Natural killer cell (primary cell): ENCODE measurements at regions not wholly inside any gene's neighbourhood (a gene's known extent, or its start where the extent isn't known, plus 50 kb on each side); places are given as distances from the start of the nearest gene placed in this dataset.

Source experiments
- ATAC-seq, 3 donors: fragments of 150-1000 bp in 2 of 3; fragments of 200-7000 bp in 1 of 3; cut with Tn5 transposase; 1 replicate in 1 of 3; 2 replicates in 2 of 3; pipeline ENCODE4 v1.10.0; 2021; ENCODE audit warnings: mild to moderate bottlenecking in 2 of 3, moderate library complexity in 2 of 3
- DNase-seq, 2 donors: peaks; one replicate each; pipeline versions ENCODE4 v3.0.0 to v3.0.0-alpha.2; 2013 to 2021; ENCODE audit warnings: mixed read lengths in 1 of 2
- H3K27ac ChIP-seq: one replicate; pipeline ENCODE4 v1.5.1; 2013; ENCODE audit warnings: mild to moderate bottlenecking, low read length
- H3K27me3 ChIP-seq: one replicate; pipeline ENCODE4 v1.6.1; 2013; ENCODE audit warnings: low read length; ENCODE audit not compliant: control insufficient read depth, insufficient read depth
- H3K36me3 ChIP-seq: one replicate; pipeline ENCODE4 v1.6.1; 2013; ENCODE audit warnings: low read length; ENCODE audit not compliant: control insufficient read depth, insufficient read depth
- H3K4me1 ChIP-seq: one replicate; pipeline ENCODE4 v1.6.1; 2013; ENCODE audit warnings: low read length; ENCODE audit not compliant: control insufficient read depth, insufficient read depth
- H3K4me3 ChIP-seq: one replicate; pipeline ENCODE4 v1.5.1; 2013; ENCODE audit warnings: low read length
- H3K9me3 ChIP-seq: one replicate; pipeline ENCODE4 v1.6.1; 2013; ENCODE audit warnings: low read length; ENCODE audit not compliant: control insufficient read depth, insufficient read depth
- H3K27ac Mint-ChIP-seq, 2 donors: one replicate each; pipeline ENCODE4 v1.8.0; 2022; ENCODE audit warnings: mild to moderate bottlenecking in 2 of 2, mixed read lengths in 2 of 2, moderate library complexity in 1 of 2
- H3K27me3 Mint-ChIP-seq, 2 donors: one replicate each; pipeline ENCODE4 v1.8.0; 2022; ENCODE audit warnings: low read depth in 2 of 2, mixed read lengths in 2 of 2
- H3K36me3 Mint-ChIP-seq: one replicate; pipeline ENCODE4 v1.8.0; 2022; ENCODE audit warnings: mixed read lengths
- H3K4me1 Mint-ChIP-seq, 2 donors: one replicate each; pipeline ENCODE4 v1.8.0; 2022; ENCODE audit warnings: mixed read lengths in 2 of 2
- H3K4me3 Mint-ChIP-seq: one replicate; pipeline ENCODE4 v1.8.0; 2022; ENCODE audit warnings: mild to moderate bottlenecking, moderate library complexity, mixed read lengths
- H3K9me3 Mint-ChIP-seq, 2 donors: one replicate each; pipeline ENCODE4 v1.8.0; 2022; ENCODE audit warnings: mixed read lengths in 2 of 2
- WGBS: methylation state at CpG from one replicate; pipeline ENCODE4 v1.1.7; 2013; ENCODE audit warnings: missing lambda C conversion rate; ENCODE audit not compliant: insufficient coverage; 5-methylcytosine and 5-hydroxymethylcytosine counted together
- intact Hi-C: fragments of 100-400 bp; cut with micrococcal nuclease; formaldehyde crosslinking; loops from one replicate; pipeline ENCODE4 v1.14.2; 2022
- TF ChIP-seq, protein P1 (sequence below): fragments of 200-600 bp; IDR thresholded peaks from one replicate; pipeline ENCODE4 v1.8.0; 2022; ENCODE audit warnings: antibody characterized with exemption

DNA sequence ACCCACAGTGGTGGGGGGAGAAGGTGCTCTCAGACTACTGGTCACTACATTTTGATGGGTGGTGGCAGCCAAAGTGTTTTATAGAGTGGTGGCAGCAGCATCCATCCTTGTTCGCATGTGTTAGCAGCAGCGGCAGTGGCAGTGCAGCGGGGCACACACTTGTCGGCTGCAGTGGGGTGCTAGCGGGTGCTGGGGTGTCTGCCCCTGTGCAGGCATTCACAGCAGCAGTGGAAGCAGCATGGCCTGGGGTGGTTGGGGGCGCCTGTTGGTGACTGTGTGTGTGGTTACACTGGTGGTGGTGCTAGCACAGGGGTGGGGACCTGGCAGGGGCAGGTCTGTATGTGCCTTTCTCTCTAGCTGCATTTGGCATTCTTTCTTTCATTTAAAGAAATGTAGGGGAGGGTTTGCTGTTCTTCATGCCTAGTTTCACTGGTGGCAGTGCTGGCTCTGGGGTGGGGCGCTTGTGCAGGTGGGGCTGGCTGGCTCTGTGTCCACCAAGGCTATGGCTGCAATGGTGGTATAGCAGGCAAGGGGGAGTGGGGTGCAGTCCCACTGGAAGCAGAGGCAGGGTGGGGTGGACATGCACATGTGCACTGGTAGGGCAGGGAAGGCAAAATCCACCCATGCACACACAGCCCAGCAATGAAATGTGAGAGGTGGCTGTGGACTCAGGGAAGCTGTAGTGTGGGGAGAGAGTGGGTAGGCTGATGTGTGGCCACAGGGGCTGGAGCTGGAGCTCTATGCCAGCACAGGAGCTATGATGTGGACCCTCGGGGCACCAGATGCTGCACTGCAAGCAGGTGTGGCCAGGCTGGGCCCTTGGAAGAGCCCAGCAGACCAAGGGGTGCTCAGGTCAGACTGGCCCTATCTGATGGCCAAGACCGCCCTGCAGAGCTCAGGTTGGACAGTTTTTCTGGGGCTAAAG lies 173.3 kb downstream of the PRDM13 start:
- Histone ChIP-seq H3K27ac (no peak overlapping the region), H3K36me3 (no peaks in the 10 kb centered on the region), H3K4me3 (no peak overlapping the region), H3K27me3 (no peaks in the 10 kb centered on the region), H3K9me3 (no peaks in the 10 kb centered on the region), H3K4me1 (no peaks in the 10 kb centered on the region)
- DNase-seq (no peak), ATAC-seq (no peak)
- TF ChIP-seq, protein P1, sequence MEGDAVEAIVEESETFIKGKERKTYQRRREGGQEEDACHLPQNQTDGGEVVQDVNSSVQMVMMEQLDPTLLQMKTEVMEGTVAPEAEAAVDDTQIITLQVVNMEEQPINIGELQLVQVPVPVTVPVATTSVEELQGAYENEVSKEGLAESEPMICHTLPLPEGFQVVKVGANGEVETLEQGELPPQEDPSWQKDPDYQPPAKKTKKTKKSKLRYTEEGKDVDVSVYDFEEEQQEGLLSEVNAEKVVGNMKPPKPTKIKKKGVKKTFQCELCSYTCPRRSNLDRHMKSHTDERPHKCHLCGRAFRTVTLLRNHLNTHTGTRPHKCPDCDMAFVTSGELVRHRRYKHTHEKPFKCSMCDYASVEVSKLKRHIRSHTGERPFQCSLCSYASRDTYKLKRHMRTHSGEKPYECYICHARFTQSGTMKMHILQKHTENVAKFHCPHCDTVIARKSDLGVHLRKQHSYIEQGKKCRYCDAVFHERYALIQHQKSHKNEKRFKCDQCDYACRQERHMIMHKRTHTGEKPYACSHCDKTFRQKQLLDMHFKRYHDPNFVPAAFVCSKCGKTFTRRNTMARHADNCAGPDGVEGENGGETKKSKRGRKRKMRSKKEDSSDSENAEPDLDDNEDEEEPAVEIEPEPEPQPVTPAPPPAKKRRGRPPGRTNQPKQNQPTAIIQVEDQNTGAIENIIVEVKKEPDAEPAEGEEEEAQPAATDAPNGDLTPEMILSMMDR = no peak
- WGBS = 91% methylated on average over 9 of the region's 9 CpGs
- no peaks in the 10 kb centered on the region for H3K9me3 Mint-ChIP-seq
- H3K27ac Mint-ChIP-seq = no peak overlapping the region
- H3K36me3 Mint-ChIP-seq = no peaks in the 10 kb centered on the region
- no peak overlapping the region for H3K4me3 Mint-ChIP-seq
- peaks cover 7 to 56% of the 10 kb centered on the region in 2 donors for H3K27me3 Mint-ChIP-seq
- no peaks in the 10 kb centered on the region for H3K4me1 Mint-ChIP-seq
- intact Hi-C loops = no loop called here

DNA sequence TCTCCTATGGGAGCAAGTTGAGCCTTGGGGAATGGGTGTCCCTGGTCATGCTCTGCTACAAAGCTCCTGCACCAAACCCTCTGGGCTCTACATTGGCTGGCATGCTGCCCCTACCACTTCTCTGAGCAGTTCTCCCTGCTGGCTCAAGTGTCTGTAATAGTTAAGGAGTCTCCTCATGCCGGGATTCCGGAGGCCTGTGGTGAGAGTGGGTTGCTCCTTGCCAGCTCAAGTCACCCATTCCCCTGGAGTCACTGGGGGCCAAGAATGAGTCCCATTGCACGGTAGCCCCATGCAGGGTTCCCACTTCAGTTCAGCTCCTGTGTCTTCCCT lies 173.9 kb downstream of the PRDM13 start:
- WGBS = 90% methylated on average over 3 of the region's 3 CpGs
- intact Hi-C loops = no loop called here
- TF ChIP-seq, protein P1 = no peak
- ATAC-seq (no peak), DNase-seq (no peak)
- H3K36me3 ChIP-seq = no peaks in the 10 kb centered on the region
- no peaks in the 10 kb centered on the region for H3K36me3 Mint-ChIP-seq
- H3K4me3 ChIP-seq = no peak overlapping the region
- no peak overlapping the region for H3K4me3 Mint-ChIP-seq
- no peak overlapping the region for H3K27ac Mint-ChIP-seq
- H3K27ac ChIP-seq = no peak overlapping the region
- H3K9me3 ChIP-seq = no peaks in the 10 kb centered on the region
- H3K4me1 Mint-ChIP-seq = no peaks in the 10 kb centered on the region
- peaks cover 8 to 52% of the 10 kb centered on the region in 2 donors for H3K27me3 Mint-ChIP-seq
- no peaks in the 10 kb centered on the region for H3K27me3 ChIP-seq
- no peaks in the 10 kb centered on the region for H3K4me1 ChIP-seq
- no peaks in the 10 kb centered on the region for H3K9me3 Mint-ChIP-seq

DNA sequence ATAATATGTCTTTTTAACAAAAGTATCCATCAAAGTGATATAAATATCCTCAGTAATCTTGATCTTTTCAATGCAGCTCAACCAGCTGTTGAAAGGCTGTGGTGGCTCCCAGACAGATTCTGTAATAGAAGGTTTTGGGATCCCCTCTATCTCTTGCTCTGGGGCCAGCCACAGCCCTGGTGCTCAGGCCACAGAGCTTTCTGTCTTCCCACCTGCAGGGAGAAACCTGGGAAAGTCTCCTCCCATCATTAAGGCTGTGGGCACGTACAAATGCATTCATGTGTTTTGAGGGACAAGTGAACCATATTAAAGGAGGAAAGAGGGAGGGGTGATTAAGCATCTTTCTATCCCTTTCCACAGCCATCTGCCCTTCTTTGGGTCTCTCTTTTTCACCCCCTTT lies 183.1 kb downstream of the PRDM13 start:
- no peak for ATAC-seq
- intact Hi-C loops = no loop called here
- no CpG with 5 or more reads among the region's 1 CpG for WGBS

More for the DNA sequence above, 183.1 kb downstream of the PRDM13 start:
- no peak overlapping the region for H3K4me3 Mint-ChIP-seq
- H3K36me3 Mint-ChIP-seq = no peaks in the 10 kb centered on the region
- H3K27ac Mint-ChIP-seq = no peak overlapping the region
- DNase-seq = no peak
- no peaks in the 10 kb centered on the region for H3K9me3 Mint-ChIP-seq
- Histone ChIP-seq H3K9me3 (no peaks in the 10 kb centered on the region), H3K27me3 (no peaks in the 10 kb centered on the region), H3K36me3 (no peaks in the 10 kb centered on the region), H3K4me3 (no peak overlapping the region), H3K4me1 (no peaks in the 10 kb centered on the region), H3K27ac (no peak overlapping the region)
- no peaks in the 10 kb centered on the region for H3K4me1 Mint-ChIP-seq
- TF ChIP-seq, protein P1 = no peak
- H3K27me3 Mint-ChIP-seq = peaks cover 21 to 27% of the 10 kb centered on the region in 2 donors
